ENCODE measurements at regions not wholly inside any gene's neighbourhood (a gene's known extent, or its start where the extent isn't known, plus 50 kb on each side); places are given as distances from the start of the nearest gene placed in this dataset.

GRCh38 chr19:31140717-31141116, 208.5 kb downstream of the TSHZ3 start:
- H3K27ac ChIP-seq, result no peak overlapping the region
- no peaks in the 10 kb centered on the region for H3K36me3 ChIP-seq
- no peak for DNase-seq (ENCODE audit: low spot score in 2 of 2)
- H3K9me3 ChIP-seq, result no peaks in the 10 kb centered on the region
- H3K27me3 ChIP-seq, result no peaks in the 10 kb centered on the region
- H3K4me3 ChIP-seq, result no peak overlapping the region
- H3K4me1 ChIP-seq, result no peaks in the 10 kb centered on the region
- intact Hi-C loops (cut with DNase I), result no loop called here
- no peak for TF ChIP-seq CTCF (IDR thresholded peaks at IDR 0.05)

GRCh38 chr19:31139871-31140505, 209.2 kb downstream of the TSHZ3 start:
- Histone ChIP-seq H3K36me3 (no peaks in the 10 kb centered on the region), H3K4me3 (no peak overlapping the region), H3K4me1 (no peaks in the 10 kb centered on the region), H3K27ac (no peak overlapping the region), H3K9me3 (no peaks in the 10 kb centered on the region), H3K27me3 (no peaks in the 10 kb centered on the region)
- TF ChIP-seq CTCF (IDR thresholded peaks at IDR 0.05), result no peak
- no peak for DNase-seq (ENCODE audit: low spot score in 2 of 2)
- intact Hi-C loops (cut with DNase I), result no loop called here

- TF ChIP-seq CTCF (IDR thresholded peaks at IDR 0.05), result no peak
- intact Hi-C loops (cut with DNase I), result no loop called here
- Histone ChIP-seq H3K27ac (no peak overlapping the region), H3K27me3 (no peaks in the 10 kb centered on the region), H3K4me1 (no peaks in the 10 kb centered on the region), H3K4me3 (no peak overlapping the region), H3K9me3 (no peaks in the 10 kb centered on the region), H3K36me3 (no peaks in the 10 kb centered on the region)
- DNase-seq (ENCODE audit: low spot score in 2 of 2), result no peak
These were observed 211.2 kb downstream of the TSHZ3 start for GRCh38 chr19:31138077-31138476.

GRCh38 chr19:31135841-31136240, 213.4 kb downstream of the TSHZ3 start:
- TF ChIP-seq CTCF (IDR thresholded peaks at IDR 0.05), result no peak
- no peak overlapping the region for H3K4me3 ChIP-seq

GRCh38 chr19:31132753-31133110, 216.5 kb downstream of the TSHZ3 start:
- no peaks in the 10 kb centered on the region for H3K9me3 ChIP-seq
- no peak for DNase-seq (ENCODE audit: low spot score in 2 of 2)
- no peaks in the 10 kb centered on the region for H3K4me1 ChIP-seq
- no peak for TF ChIP-seq CTCF (IDR thresholded peaks at IDR 0.05)
- intact Hi-C loops (cut with DNase I), result no loop called here
- H3K27ac ChIP-seq, result no peak overlapping the region
- H3K36me3 ChIP-seq, result no peaks in the 10 kb centered on the region
- no peak overlapping the region for H3K4me3 ChIP-seq
- no peaks in the 10 kb centered on the region for H3K27me3 ChIP-seq

More at GRCh38 chr19:31135841-31136240, 213.4 kb downstream of the TSHZ3 start:
- DNase-seq (ENCODE audit: low spot score in 2 of 2), result no peak
- Histone ChIP-seq H3K27ac (no peak overlapping the region), H3K27me3 (no peaks in the 10 kb centered on the region), H3K9me3 (no peaks in the 10 kb centered on the region), H3K4me1 (no peaks in the 10 kb centered on the region), H3K36me3 (no peaks in the 10 kb centered on the region)
- intact Hi-C loops (cut with DNase I), result no loop called here

- DNase-seq (ENCODE audit: low spot score in 2 of 2), result no peak
- H3K9me3 ChIP-seq, result no peaks in the 10 kb centered on the region
- H3K4me1 ChIP-seq, result no peaks in the 10 kb centered on the region
- no peaks in the 10 kb centered on the region for H3K36me3 ChIP-seq
- H3K4me3 ChIP-seq, result no peak overlapping the region
- intact Hi-C loops (cut with DNase I), result no loop called here
- no peaks in the 10 kb centered on the region for H3K27me3 ChIP-seq
- TF ChIP-seq CTCF (IDR thresholded peaks at IDR 0.05), result no peak
- H3K27ac ChIP-seq, result no peak overlapping the region
These were observed 220.9 kb downstream of the TSHZ3 start for GRCh38 chr19:31128291-31128690.

Measured in ascending aorta (tissue), 2 donors.